ENCODE measurements at regions not wholly inside any gene's neighbourhood (a gene's known extent, or its start where the extent isn't known, plus 50 kb on each side); places are given as distances from the start of the nearest gene placed in this dataset.

GRCh38 chr12:28870839-28871440, 278.1 kb upstream of the FAR2 start:
- DNase-seq (ENCODE audit: low read depth, low spot score), result no peak
- H3K4me1 ChIP-seq (ENCODE audit: control insufficient read depth, insufficient read depth, low read length), result no peaks in the 10 kb centered on the region
- no peak for FAIRE-seq
- no peak for ATAC-seq
- in situ Hi-C loops (cut with MboI) (no loop called here), intact Hi-C loops (cut with micrococcal nuclease; ENCODE audit: unreplicated experiment) (loop anchor here (5.0 kb wide), 1 partner anchor 904 kb away; no protein-coding TSS in a partner anchor)
- no peak overlapping the region for H2AFZ ChIP-seq (ENCODE audit: control insufficient read depth, low read depth, low read length)
- WGBS (ENCODE audit: insufficient coverage, insufficient replicate concordance, low lambda C conversion rate, missing lambda C conversion rate), result 17% methylated on average over 3 of the region's 3 CpGs
- H3K79me2 ChIP-seq (ENCODE audit: control insufficient read depth, insufficient read depth, low read length), result no peaks in the 10 kb centered on the region
- no TSS peak for BruUV-seq (replicated peaks)
- ChIA-PET SMC1A (ENCODE audit: uncharacterized antibody, unreplicated experiment) (interaction anchor here (1.1 to 1.2 kb wide), 2 partner anchors 165 to 309 kb away, joined by 3 to 6 read pairs; no protein-coding TSS in a partner anchor), POLR2A (no interaction called here), CTCF (interaction anchor here (2.1 to 2.4 kb wide), 2 partner anchors 409 to 930 kb away, joined by 6 to 10 read pairs; no protein-coding TSS in a partner anchor), RAD21 (ENCODE audit: unreplicated experiment) (interaction anchor here (1.0 kb wide), 1 partner anchor 1136 kb away, joined by 3 read pairs; no protein-coding TSS in a partner anchor)
- H3K4me3 ChIP-seq, result no peak overlapping the region
- H3K9me3 ChIP-seq (replicated peaks; ENCODE audit: control insufficient read depth, insufficient read depth, low read length), result no peaks in the 10 kb centered on the region
- no peaks in the 10 kb centered on the region for H4K20me1 ChIP-seq (ENCODE audit: control insufficient read depth, insufficient read depth)
- H3K4me2 ChIP-seq (ENCODE audit: control insufficient read depth, insufficient read depth), result no peak overlapping the region
- no peak overlapping the region for H3K27ac ChIP-seq (ENCODE audit: control insufficient read depth, insufficient read depth)
- no peaks in the 10 kb centered on the region for H3K36me3 ChIP-seq (ENCODE audit: control insufficient read depth in 2 of 2, insufficient read depth in 2 of 2, low read length in 1 of 2)
- no peaks in the 10 kb centered on the region for H3K27me3 ChIP-seq (replicated peaks in 1 of 2; ENCODE audit: control insufficient read depth in 2 of 2, insufficient read depth in 2 of 2, low read length in 1 of 2)
- H3K9ac ChIP-seq (ENCODE audit: control insufficient read depth, insufficient read depth, low read length), result no peak overlapping the region
- TF ChIP-seq STAT1 (conservative IDR thresholded peaks at IDR 0.05) (no peak), HDAC2 (IDR thresholded peaks at IDR 0.05) (no peak), PML (IDR thresholded peaks at IDR 0.05; ENCODE audit: low read length) (no peak), KLF5 (IDR thresholded peaks at IDR 0.05; ENCODE audit: partially characterized antibody) (no peak), MXI1 (IDR thresholded peaks at IDR 0.05; ENCODE audit: low read depth, low read length) (no peak), NFYA (IDR thresholded peaks at IDR 0.05; ENCODE audit: borderline replicate concordance, low read depth, low read length) (no peak), REST (IDR thresholded peaks at IDR 0.05; ENCODE audit: low read depth, low read length) (no peak), E2F4 (IDR thresholded peaks at IDR 0.05; ENCODE audit: low read depth, low read length) (no peak), ATF3 (IDR thresholded peaks at IDR 0.05; ENCODE audit: borderline replicate concordance, extremely low read depth, low read depth, low read length) (no peak), POLR2AphosphoS2 (IDR thresholded peaks at IDR 0.05; ENCODE audit: low read depth, low read length) (no peak), TCF3 (IDR thresholded peaks at IDR 0.05; ENCODE audit: borderline replicate concordance, insufficient read depth, low read depth, low read length) (no peak), EED (IDR thresholded peaks at IDR 0.05; ENCODE audit: low read depth) (no peak), SUPT20H (IDR thresholded peaks at IDR 0.05; ENCODE audit: borderline replicate concordance, control insufficient read depth, low read depth, low read length) (no peak), MTA3 (IDR thresholded peaks at IDR 0.05; ENCODE audit: borderline replicate concordance, low read length) (no peak), SMC3 (IDR thresholded peaks at IDR 0.05; ENCODE audit: borderline replicate concordance, low read length) (no peak)
- TF ChIP-seq, protein P1, sequence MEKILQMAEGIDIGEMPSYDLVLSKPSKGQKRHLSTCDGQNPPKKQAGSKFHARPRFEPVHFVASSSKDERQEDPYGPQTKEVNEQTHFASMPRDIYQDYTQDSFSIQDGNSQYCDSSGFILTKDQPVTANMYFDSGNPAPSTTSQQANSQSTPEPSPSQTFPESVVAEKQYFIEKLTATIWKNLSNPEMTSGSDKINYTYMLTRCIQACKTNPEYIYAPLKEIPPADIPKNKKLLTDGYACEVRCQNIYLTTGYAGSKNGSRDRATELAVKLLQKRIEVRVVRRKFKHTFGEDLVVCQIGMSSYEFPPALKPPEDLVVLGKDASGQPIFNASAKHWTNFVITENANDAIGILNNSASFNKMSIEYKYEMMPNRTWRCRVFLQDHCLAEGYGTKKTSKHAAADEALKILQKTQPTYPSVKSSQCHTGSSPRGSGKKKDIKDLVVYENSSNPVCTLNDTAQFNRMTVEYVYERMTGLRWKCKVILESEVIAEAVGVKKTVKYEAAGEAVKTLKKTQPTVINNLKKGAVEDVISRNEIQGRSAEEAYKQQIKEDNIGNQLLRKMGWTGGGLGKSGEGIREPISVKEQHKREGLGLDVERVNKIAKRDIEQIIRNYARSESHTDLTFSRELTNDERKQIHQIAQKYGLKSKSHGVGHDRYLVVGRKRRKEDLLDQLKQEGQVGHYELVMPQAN (conservative IDR thresholded peaks at IDR 0.05), result no peak
